Left ventricle myocardium inferior (tissue), 1 donor: ENCODE measurements at regions not wholly inside any gene's neighbourhood (a gene's known extent, or its start where the extent isn't known, plus 50 kb on each side); places are given as distances from the start of the nearest gene placed in this dataset.

ENCODE experiments used
- DNase-seq: peaks from one replicate; pipeline ENCODE4 v3.0.0-alpha.2; 2020
- H3K27ac ChIP-seq: fragments of 200-600 bp; replicated peaks from 2 replicates; pipeline ENCODE4 v1.8.0; 2021
- H3K27me3 ChIP-seq: fragments of 200-600 bp; 2 replicates; pipeline ENCODE4 v1.8.0; 2021; ENCODE audit warnings: low read depth
- H3K36me3 ChIP-seq: fragments of 200-600 bp; 2 replicates; pipeline ENCODE4 v1.8.0; 2021
- H3K4me1 ChIP-seq: fragments of 200-600 bp; 2 replicates; pipeline ENCODE4 v1.8.0; 2021
- H3K4me3 ChIP-seq: fragments of 200-600 bp; 2 replicates; pipeline ENCODE4 v1.8.0; 2021; ENCODE audit warnings: mild to moderate bottlenecking, moderate library complexity
- H3K9me3 ChIP-seq: fragments of 200-600 bp; replicated peaks from 2 replicates; pipeline ENCODE4 v1.8.0; 2021
- CTCF ChIP-seq: fragments of 200-600 bp; IDR thresholded peaks from 2 replicates; pipeline ENCODE4 v1.8.0; 2021; ENCODE audit warnings: antibody characterized with exemption, mild to moderate bottlenecking, borderline replicate concordance
- intact Hi-C: fragments of 100-400 bp; cut with micrococcal nuclease; formaldehyde crosslinking; loops from one replicate; pipeline ENCODE4 v1.11.0; 2022
- donor health status: DM: no; HTN: yes; CAD: no; lungs with severe emphysema.

GRCh38 chr2:19598971-19599370 lies 240.5 kb upstream of the OSR1 start:
- H3K36me3 ChIP-seq, result no peaks in the 10 kb centered on the region
- H3K4me3 ChIP-seq, result no peak overlapping the region
- no peak for DNase-seq
- H3K9me3 ChIP-seq, result no peaks in the 10 kb centered on the region
- H3K27ac ChIP-seq, result no peak overlapping the region
- intact Hi-C loops, result no loop called here
- no peaks in the 10 kb centered on the region for H3K27me3 ChIP-seq
- no peaks in the 10 kb centered on the region for H3K4me1 ChIP-seq
- TF ChIP-seq CTCF, result no peak

GRCh38 chr2:19592197-19592596 lies 233.8 kb upstream of the OSR1 start:
- intact Hi-C loops, result no loop called here
- Histone ChIP-seq H3K36me3 (no peaks in the 10 kb centered on the region), H3K4me1 (no peaks in the 10 kb centered on the region), H3K27me3 (no peaks in the 10 kb centered on the region), H3K4me3 (no peak overlapping the region), H3K27ac (no peak overlapping the region), H3K9me3 (no peaks in the 10 kb centered on the region)
- TF ChIP-seq CTCF, result no peak
- DNase-seq, result no peak

- TF ChIP-seq CTCF, result no peak
- H3K4me1 ChIP-seq, result no peaks in the 10 kb centered on the region
- intact Hi-C loops, result no loop called here
- H3K27ac ChIP-seq, result no peak overlapping the region
- H3K36me3 ChIP-seq, result no peaks in the 10 kb centered on the region
- no peak overlapping the region for H3K4me3 ChIP-seq
- no peak for DNase-seq
- H3K27me3 ChIP-seq, result no peaks in the 10 kb centered on the region
- no peaks in the 10 kb centered on the region for H3K9me3 ChIP-seq
These were observed 231.4 kb upstream of the OSR1 start for GRCh38 chr2:19589791-19590190.

- no peaks in the 10 kb centered on the region for H3K27me3 ChIP-seq
- no peaks in the 10 kb centered on the region for H3K36me3 ChIP-seq
- intact Hi-C loops, result no loop called here
- H3K4me3 ChIP-seq, result no peak overlapping the region
- peak; percentile 13 for DNase-seq
- H3K9me3 ChIP-seq, result no peaks in the 10 kb centered on the region
- no peak for TF ChIP-seq CTCF
- H3K27ac ChIP-seq, result no peak overlapping the region
- peaks cover 26% of the 10 kb centered on the region for H3K4me1 ChIP-seq
These were observed 222.4 kb upstream of the OSR1 start for GRCh38 chr2:19580830-19581229.

GRCh38 chr2:19580264-19580663 lies 221.8 kb upstream of the OSR1 start:
- Histone ChIP-seq H3K4me3 (no peak overlapping the region), H3K9me3 (no peaks in the 10 kb centered on the region), H3K4me1 (peaks cover 29% of the 10 kb centered on the region), H3K27ac (no peak overlapping the region), H3K36me3 (no peaks in the 10 kb centered on the region), H3K27me3 (no peaks in the 10 kb centered on the region)
- intact Hi-C loops, result no loop called here
- no peak for TF ChIP-seq CTCF
- DNase-seq, result no peak

GRCh38 chr2:19579461-19579860 lies 221.0 kb upstream of the OSR1 start:
- no peaks in the 10 kb centered on the region for H3K9me3 ChIP-seq
- no peak overlapping the region for H3K27ac ChIP-seq
- H3K4me1 ChIP-seq, result peaks cover 37% of the 10 kb centered on the region
- H3K4me3 ChIP-seq, result no peak overlapping the region
- no peak for DNase-seq
- H3K27me3 ChIP-seq, result no peaks in the 10 kb centered on the region
- TF ChIP-seq CTCF, result no peak
- intact Hi-C loops, result no loop called here
- H3K36me3 ChIP-seq, result no peaks in the 10 kb centered on the region
